ENCODE measurements at regions not wholly inside any gene's neighbourhood (a gene's known extent, or its start where the extent isn't known, plus 50 kb on each side); places are given as distances from the start of the nearest gene placed in this dataset.

DNA sequence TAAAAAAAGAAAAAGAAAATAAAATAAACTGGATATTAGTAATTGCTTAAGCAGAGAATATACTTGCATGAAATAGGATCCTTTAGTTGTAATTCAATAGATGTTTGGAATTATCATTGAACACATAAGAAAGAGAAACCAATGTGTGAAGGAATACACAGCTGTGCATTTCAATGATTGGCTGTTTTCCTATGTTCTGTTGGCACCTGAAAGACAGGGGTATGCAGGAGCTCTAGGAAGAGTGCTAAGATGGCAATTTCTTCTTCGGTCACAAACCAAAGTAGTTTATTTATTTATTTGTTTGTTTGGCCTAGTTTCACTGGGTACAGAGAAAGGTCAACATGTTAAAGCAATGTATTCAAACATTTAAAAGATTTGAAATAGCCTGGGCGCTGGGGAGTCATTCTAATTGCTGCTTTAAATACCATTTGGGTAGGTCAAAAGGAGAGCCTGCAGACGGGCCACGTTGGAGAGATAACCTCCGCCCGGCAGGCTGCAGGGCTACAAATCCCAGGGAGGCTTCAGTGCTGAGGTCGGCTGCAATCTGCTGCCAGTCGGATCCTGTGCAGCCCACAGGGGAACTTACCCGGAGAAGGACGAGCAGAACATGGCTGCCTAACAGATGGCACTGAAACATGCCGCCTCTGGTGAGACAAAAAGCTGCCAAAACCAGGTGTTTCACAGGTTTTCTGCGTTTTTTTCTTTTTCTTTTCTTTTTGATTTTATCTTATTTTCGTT, 154.2 kb upstream of the TYRP1 start:
- TF ChIP-seq, protein P1, sequence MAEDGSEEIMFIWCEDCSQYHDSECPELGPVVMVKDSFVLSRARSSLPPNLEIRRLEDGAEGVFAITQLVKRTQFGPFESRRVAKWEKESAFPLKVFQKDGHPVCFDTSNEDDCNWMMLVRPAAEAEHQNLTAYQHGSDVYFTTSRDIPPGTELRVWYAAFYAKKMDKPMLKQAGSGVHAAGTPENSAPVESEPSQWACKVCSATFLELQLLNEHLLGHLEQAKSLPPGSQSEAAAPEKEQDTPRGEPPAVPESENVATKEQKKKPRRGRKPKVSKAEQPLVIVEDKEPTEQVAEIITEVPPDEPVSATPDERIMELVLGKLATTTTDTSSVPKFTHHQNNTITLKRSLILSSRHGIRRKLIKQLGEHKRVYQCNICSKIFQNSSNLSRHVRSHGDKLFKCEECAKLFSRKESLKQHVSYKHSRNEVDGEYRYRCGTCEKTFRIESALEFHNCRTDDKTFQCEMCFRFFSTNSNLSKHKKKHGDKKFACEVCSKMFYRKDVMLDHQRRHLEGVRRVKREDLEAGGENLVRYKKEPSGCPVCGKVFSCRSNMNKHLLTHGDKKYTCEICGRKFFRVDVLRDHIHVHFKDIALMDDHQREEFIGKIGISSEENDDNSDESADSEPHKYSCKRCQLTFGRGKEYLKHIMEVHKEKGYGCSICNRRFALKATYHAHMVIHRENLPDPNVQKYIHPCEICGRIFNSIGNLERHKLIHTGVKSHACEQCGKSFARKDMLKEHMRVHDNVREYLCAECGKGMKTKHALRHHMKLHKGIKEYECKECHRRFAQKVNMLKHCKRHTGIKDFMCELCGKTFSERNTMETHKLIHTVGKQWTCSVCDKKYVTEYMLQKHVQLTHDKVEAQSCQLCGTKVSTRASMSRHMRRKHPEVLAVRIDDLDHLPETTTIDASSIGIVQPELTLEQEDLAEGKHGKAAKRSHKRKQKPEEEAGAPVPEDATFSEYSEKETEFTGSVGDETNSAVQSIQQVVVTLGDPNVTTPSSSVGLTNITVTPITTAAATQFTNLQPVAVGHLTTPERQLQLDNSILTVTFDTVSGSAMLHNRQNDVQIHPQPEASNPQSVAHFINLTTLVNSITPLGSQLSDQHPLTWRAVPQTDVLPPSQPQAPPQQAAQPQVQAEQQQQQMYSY (CRISPR knock-in tag; IDR thresholded peaks at IDR 0.05) = no peak
- no peak for TF ChIP-seq NR3C1 (CRISPR knock-in tag; conservative IDR thresholded peaks at IDR 0.05; ENCODE audit: low read depth)
- TF ChIP-seq, protein P2, sequence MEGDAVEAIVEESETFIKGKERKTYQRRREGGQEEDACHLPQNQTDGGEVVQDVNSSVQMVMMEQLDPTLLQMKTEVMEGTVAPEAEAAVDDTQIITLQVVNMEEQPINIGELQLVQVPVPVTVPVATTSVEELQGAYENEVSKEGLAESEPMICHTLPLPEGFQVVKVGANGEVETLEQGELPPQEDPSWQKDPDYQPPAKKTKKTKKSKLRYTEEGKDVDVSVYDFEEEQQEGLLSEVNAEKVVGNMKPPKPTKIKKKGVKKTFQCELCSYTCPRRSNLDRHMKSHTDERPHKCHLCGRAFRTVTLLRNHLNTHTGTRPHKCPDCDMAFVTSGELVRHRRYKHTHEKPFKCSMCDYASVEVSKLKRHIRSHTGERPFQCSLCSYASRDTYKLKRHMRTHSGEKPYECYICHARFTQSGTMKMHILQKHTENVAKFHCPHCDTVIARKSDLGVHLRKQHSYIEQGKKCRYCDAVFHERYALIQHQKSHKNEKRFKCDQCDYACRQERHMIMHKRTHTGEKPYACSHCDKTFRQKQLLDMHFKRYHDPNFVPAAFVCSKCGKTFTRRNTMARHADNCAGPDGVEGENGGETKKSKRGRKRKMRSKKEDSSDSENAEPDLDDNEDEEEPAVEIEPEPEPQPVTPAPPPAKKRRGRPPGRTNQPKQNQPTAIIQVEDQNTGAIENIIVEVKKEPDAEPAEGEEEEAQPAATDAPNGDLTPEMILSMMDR (IDR thresholded peaks at IDR 0.05) = no peak
- TF ChIP-seq ETV6 (CRISPR knock-in tag; IDR thresholded peaks at IDR 0.05) = no peak
- TF ChIP-seq, protein P3, sequence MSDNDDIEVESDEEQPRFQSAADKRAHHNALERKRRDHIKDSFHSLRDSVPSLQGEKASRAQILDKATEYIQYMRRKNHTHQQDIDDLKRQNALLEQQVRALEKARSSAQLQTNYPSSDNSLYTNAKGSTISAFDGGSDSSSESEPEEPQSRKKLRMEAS (CRISPR knock-in tag; IDR thresholded peaks at IDR 0.05) = no peak
- TF ChIP-seq GABPB1 (CRISPR knock-in tag; IDR thresholded peaks at IDR 0.05) = no peak
- TF ChIP-seq, protein P4, sequence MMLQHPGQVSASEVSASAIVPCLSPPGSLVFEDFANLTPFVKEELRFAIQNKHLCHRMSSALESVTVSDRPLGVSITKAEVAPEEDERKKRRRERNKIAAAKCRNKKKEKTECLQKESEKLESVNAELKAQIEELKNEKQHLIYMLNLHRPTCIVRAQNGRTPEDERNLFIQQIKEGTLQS (CRISPR knock-in tag; conservative IDR thresholded peaks at IDR 0.05) = no peak
- TF ChIP-seq, protein P5, sequence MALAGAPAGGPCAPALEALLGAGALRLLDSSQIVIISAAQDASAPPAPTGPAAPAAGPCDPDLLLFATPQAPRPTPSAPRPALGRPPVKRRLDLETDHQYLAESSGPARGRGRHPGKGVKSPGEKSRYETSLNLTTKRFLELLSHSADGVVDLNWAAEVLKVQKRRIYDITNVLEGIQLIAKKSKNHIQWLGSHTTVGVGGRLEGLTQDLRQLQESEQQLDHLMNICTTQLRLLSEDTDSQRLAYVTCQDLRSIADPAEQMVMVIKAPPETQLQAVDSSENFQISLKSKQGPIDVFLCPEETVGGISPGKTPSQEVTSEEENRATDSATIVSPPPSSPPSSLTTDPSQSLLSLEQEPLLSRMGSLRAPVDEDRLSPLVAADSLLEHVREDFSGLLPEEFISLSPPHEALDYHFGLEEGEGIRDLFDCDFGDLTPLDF (CRISPR knock-in tag; IDR thresholded peaks at IDR 0.05) = no peak
- TF ChIP-seq, protein P6, sequence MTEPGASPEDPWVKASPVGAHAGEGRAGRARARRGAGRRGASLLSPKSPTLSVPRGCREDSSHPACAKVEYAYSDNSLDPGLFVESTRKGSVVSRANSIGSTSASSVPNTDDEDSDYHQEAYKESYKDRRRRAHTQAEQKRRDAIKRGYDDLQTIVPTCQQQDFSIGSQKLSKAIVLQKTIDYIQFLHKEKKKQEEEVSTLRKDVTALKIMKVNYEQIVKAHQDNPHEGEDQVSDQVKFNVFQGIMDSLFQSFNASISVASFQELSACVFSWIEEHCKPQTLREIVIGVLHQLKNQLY (CRISPR knock-in tag; IDR thresholded peaks at IDR 0.05) = no peak
- no peak for TF ChIP-seq SP1 (CRISPR knock-in tag; conservative IDR thresholded peaks at IDR 0.05)
